MCF 10A (cell line): ENCODE measurements at regions not wholly inside any gene's neighbourhood (a gene's known extent, or its start where the extent isn't known, plus 50 kb on each side); places are given as distances from the start of the nearest gene placed in this dataset.

Experiments
- BruUV-seq: library from RNA; stranded (reverse); fragments of 400-500 nt; replicated peaks from 2 replicates; lab custom pipeline; 2021; lab: Mats Ljungman, UMichigan
- CTCF ChIA-PET: fragments of 300-600 bp; sonication (Branson Sonifier 250); formaldehyde crosslinking; extraction: SDS; loops from one replicate; lab custom pipeline; 2021; ENCODE audit warnings: antibody characterized with exemption, inconsistent platforms; lab: Yijun Ruan, JAX
- POLR2A ChIA-PET: fragments of 300-600, 350-650 bp; sonication (Branson Sonifier 250); formaldehyde crosslinking; extraction: SDS; loops from one replicate; lab custom pipeline; 2020; ENCODE audit warnings: antibody characterized with exemption, inconsistent platforms; lab: Yijun Ruan, JAX
- DNase-seq: peaks from one replicate; pipeline ENCODE4 v3.0.0-alpha.2; 2018; ENCODE audit not compliant: unreplicated experiment
- H3K27ac Mint-ChIP-seq: one replicate; pipeline ENCODE4 v1.8.0; 2022; ENCODE audit warnings: mild to moderate bottlenecking, low read depth, mixed read lengths; ENCODE audit not compliant: unreplicated experiment
- H3K27me3 Mint-ChIP-seq: one replicate; pipeline ENCODE4 v1.8.0; 2022; ENCODE audit warnings: mixed read lengths; ENCODE audit not compliant: insufficient read depth, unreplicated experiment
- H3K36me3 Mint-ChIP-seq: one replicate; pipeline ENCODE4 v1.8.0; 2022; ENCODE audit warnings: mild to moderate bottlenecking, moderate library complexity, mixed read lengths; ENCODE audit not compliant: insufficient read depth, unreplicated experiment
- H3K4me1 Mint-ChIP-seq: one replicate; pipeline ENCODE4 v1.8.0; 2022; ENCODE audit warnings: mixed read lengths; ENCODE audit not compliant: insufficient read depth, unreplicated experiment
- H3K4me3 Mint-ChIP-seq: one replicate; pipeline ENCODE4 v1.8.0; 2022; ENCODE audit warnings: mild to moderate bottlenecking, moderate library complexity, mixed read lengths; ENCODE audit not compliant: unreplicated experiment
- H3K9me3 Mint-ChIP-seq: one replicate; pipeline ENCODE4 v1.8.0; 2022; ENCODE audit warnings: mixed read lengths; ENCODE audit not compliant: unreplicated experiment
- intact Hi-C: fragments of 100-400 bp; cut with micrococcal nuclease; formaldehyde crosslinking; loops from 2 replicates; pipeline ENCODE4 v1.14.1; 2022
- TF ChIP-seq, protein P1 (sequence below): fragments of 200-600 bp; IDR thresholded peaks from one replicate; pipeline ENCODE4 v1.8.0; 2022; ENCODE audit warnings: antibody characterized with exemption, mild to moderate bottlenecking; ENCODE audit not compliant: unreplicated experiment

DNA sequence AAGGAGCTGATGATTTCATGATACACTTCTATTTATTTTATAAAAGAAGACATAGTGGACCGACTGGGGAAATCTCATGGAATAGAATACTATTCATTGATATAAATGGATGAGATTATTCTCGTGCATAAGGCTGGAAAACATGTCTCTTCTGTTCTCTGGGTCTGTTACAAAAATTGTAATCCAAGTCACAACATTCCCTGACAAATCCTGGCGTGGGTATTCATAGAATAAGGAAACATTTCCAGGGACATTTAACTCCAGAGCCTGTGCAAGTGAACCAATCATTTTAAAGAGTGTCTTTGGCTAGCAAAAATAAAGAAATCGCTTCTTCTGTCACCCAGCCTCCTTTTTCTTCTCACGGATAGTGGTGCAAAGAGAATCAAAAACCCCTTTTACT, 1148.5 kb upstream of the AUTS2 start:
- no peaks in the 10 kb centered on the region for H3K27me3 Mint-ChIP-seq
- H3K36me3 Mint-ChIP-seq = peaks cover 5% of the 10 kb centered on the region
- intact Hi-C loops = no loop called here
- H3K4me3 Mint-ChIP-seq = no peak overlapping the region
- DNase-seq = no peak
- CTCF ChIA-PET = no interaction called here
- H3K9me3 Mint-ChIP-seq = peaks cover 24% of the 10 kb centered on the region
- no TSS peak for BruUV-seq
- POLR2A ChIA-PET = no interaction called here
- no peak overlapping the region for H3K27ac Mint-ChIP-seq
- TF ChIP-seq, protein P1, sequence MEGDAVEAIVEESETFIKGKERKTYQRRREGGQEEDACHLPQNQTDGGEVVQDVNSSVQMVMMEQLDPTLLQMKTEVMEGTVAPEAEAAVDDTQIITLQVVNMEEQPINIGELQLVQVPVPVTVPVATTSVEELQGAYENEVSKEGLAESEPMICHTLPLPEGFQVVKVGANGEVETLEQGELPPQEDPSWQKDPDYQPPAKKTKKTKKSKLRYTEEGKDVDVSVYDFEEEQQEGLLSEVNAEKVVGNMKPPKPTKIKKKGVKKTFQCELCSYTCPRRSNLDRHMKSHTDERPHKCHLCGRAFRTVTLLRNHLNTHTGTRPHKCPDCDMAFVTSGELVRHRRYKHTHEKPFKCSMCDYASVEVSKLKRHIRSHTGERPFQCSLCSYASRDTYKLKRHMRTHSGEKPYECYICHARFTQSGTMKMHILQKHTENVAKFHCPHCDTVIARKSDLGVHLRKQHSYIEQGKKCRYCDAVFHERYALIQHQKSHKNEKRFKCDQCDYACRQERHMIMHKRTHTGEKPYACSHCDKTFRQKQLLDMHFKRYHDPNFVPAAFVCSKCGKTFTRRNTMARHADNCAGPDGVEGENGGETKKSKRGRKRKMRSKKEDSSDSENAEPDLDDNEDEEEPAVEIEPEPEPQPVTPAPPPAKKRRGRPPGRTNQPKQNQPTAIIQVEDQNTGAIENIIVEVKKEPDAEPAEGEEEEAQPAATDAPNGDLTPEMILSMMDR = no peak
- no peaks in the 10 kb centered on the region for H3K4me1 Mint-ChIP-seq

DNA sequence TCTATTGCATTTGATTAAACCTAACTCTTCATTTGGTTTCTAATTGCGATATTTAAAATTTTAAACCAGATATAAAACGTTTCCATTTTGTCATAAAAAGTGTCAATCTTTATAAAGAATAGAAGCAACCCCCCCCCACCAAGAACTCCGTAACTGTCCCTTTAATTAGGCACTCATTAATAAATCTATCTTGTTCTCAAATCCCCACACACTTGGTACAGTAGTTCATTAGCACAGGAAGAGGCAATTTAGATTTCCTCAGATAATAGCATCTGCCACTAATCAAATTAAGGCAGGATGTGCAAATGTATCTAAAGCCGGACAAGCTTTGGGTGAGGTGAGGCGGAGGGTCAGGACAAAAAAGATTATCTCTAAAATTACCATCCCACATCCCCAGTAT, 1143.3 kb upstream of the AUTS2 start:
- ChIA-PET POLR2A (interaction anchor here (0.6 kb wide), 1 partner anchor 380 kb away, joined by 3 read pairs; no protein-coding TSS in a partner anchor), CTCF (no interaction called here)
- intact Hi-C loops = no loop called here
- H3K4me1 Mint-ChIP-seq = no peaks in the 10 kb centered on the region
- no TSS peak for BruUV-seq
- H3K9me3 Mint-ChIP-seq = peaks cover 32% of the 10 kb centered on the region
- TF ChIP-seq, protein P1 = no peak
- no peaks in the 10 kb centered on the region for H3K36me3 Mint-ChIP-seq
- no peaks in the 10 kb centered on the region for H3K27me3 Mint-ChIP-seq
- H3K27ac Mint-ChIP-seq = no peak overlapping the region
- DNase-seq = no peak
- H3K4me3 Mint-ChIP-seq = no peak overlapping the region

DNA sequence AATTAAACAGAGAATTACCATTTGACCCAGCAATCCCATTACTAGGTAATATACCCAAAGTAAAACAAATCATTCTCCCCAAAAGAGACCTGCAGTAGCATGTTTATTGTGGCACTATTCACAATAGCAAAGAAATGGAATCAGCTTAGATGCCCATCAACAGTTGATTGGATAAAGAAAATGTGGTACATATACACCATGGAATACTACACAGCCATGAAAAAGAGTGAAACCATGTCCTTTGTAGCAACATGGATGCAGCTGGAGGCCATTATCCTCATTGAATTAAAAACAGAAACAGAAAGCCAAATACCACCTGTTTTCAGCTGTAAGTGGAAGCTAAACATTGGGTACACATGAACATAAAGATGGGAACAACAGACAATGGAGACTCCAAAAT, 1141.8 kb upstream of the AUTS2 start:
- intact Hi-C loops = no loop called here
- Mint-ChIP-seq H3K4me1 (no peaks in the 10 kb centered on the region), H3K27ac (no peak overlapping the region), H3K27me3 (no peaks in the 10 kb centered on the region), H3K36me3 (no peaks in the 10 kb centered on the region), H3K4me3 (no peak overlapping the region), H3K9me3 (peaks cover 37% of the 10 kb centered on the region)
- TF ChIP-seq, protein P1 = no peak
- no TSS peak for BruUV-seq
- ChIA-PET POLR2A (no interaction called here), CTCF (no interaction called here)
- DNase-seq = no peak

DNA sequence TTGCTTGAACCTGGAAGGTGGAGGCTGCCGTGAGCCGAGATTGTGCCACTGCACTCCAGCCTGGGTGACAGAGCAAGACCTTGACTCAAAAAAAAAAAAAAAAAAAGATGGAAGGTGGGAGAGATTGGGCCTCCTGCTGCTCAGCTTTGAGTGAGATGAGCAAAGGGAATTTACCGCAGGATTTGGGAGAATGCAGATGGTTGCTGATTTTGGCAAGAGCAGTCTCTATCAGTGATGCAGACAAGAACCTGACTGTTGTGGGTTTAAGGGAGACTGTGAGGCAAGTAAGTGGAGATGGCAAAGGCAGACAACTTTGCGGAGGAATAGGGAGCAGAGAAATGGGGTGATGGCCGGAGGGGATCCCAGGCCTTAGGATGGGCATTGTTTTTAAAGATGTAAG, 1140.8 kb upstream of the AUTS2 start:
- ChIA-PET CTCF (no interaction called here), POLR2A (no interaction called here)
- TF ChIP-seq, protein P1 = no peak
- H3K9me3 Mint-ChIP-seq = peaks cover 48% of the 10 kb centered on the region
- no peaks in the 10 kb centered on the region for H3K4me1 Mint-ChIP-seq
- no peak overlapping the region for H3K27ac Mint-ChIP-seq
- H3K4me3 Mint-ChIP-seq = no peak overlapping the region
- no peaks in the 10 kb centered on the region for H3K36me3 Mint-ChIP-seq
- DNase-seq = no peak
- BruUV-seq = no TSS peak
- H3K27me3 Mint-ChIP-seq = no peaks in the 10 kb centered on the region
- intact Hi-C loops = no loop called here
